HCT116 (cell line): ENCODE measurements at regions not wholly inside any gene's neighbourhood (a gene's known extent, or its start where the extent isn't known, plus 50 kb on each side); places are given as distances from the start of the nearest gene placed in this dataset.

Experiments used
- ATAC-seq: fragments of 200-7000 bp; cut with Tn5 transposase; 2 replicates; pipeline ENCODE4 v1.9.1; 2020; ENCODE audit warnings: mild to moderate bottlenecking, moderate library complexity
- BruUV-seq: library from RNA; stranded (reverse); fragments of 400-500 nt; replicated peaks from 2 replicates; lab custom pipeline; 2021; lab: Mats Ljungman, UMichigan
- CTCF ChIA-PET: fragments of 300-600 bp; sonication (Branson Sonifier 250); formaldehyde crosslinking; loops from one replicate; lab custom pipeline; 2021; ENCODE audit warnings: antibody characterized with exemption; lab: Charles Lee
- POLR2A ChIA-PET: fragments of 300-600, 350-600 bp; sonication (Branson Sonifier 250); formaldehyde crosslinking; loops from one replicate; lab custom pipeline; 2021; ENCODE audit warnings: antibody characterized with exemption; lab: Charles Lee
- RAD21 ChIA-PET, 2 experiments: fragments of 300-600 bp; sonication (Branson Sonifier 250); formaldehyde crosslinking; loops; one replicate each; lab custom pipeline; 2023; ENCODE audit warnings: low total read pairs in 2 of 2; ENCODE audit not compliant: uncharacterized antibody in 2 of 2, unreplicated experiment in 2 of 2, low non-redundant PET in 1 of 2; lab: Charles Lee
- DNase-seq: peaks from one replicate; pipeline ENCODE4 v3.0.0-alpha.2; 2010; ENCODE audit warnings: low read depth, low spot score
- H2AFZ ChIP-seq: fragments of 200-600 bp; shearing (Covaris generic), sonication (generic); 2 replicates; pipeline ENCODE4 v1.6.1; 2017; ENCODE audit warnings: low read depth, mixed run types, mixed read lengths, antibody characterized with exemption, low read length; ENCODE audit not compliant: poor library complexity, severe bottlenecking
- H3K27ac ChIP-seq: 2 replicates; pipeline ENCODE4 v1.5.1; 2012; ENCODE audit warnings: low read depth, low read length
- H3K27me3 ChIP-seq: fragments of 200-600 bp; sonication (generic); 2 replicates; pipeline ENCODE4 v1.6.1; 2016; ENCODE audit warnings: mixed run types, low read length, mixed read lengths; ENCODE audit not compliant: insufficient read depth
- H3K36me3 ChIP-seq, 2 experiments: fragments of 200-500 bp in 1 of 2; fragments of 200-600 bp in 1 of 2; sonication (Bioruptor generic) in 1 of 2; sonication (generic) in 1 of 2; 2 replicates each; pipeline versions ENCODE4 v1.5.1 to v1.6.1; 2014 to 2016; ENCODE audit warnings: low read length in 2 of 2, inconsistent platforms in 1 of 2, mixed read lengths in 1 of 2, mixed run types in 1 of 2; ENCODE audit not compliant: insufficient read depth in 2 of 2, control insufficient read depth in 1 of 2
- H3K4me1 ChIP-seq, 2 experiments: fragments of 200-600 bp in 1 of 2; sonication (generic) in 1 of 2; 2 replicates each; pipeline versions ENCODE4 v1.5.1 to v1.6.1; 2012 to 2017; ENCODE audit warnings: low read length in 2 of 2, inconsistent platforms in 1 of 2, mild to moderate bottlenecking in 1 of 2, mixed read lengths in 1 of 2, mixed run types in 1 of 2, moderate library complexity in 1 of 2; ENCODE audit not compliant: insufficient read depth in 2 of 2, control insufficient read depth in 1 of 2
- H3K4me2 ChIP-seq: fragments of 200-600 bp; sonication (generic); 2 replicates; pipeline ENCODE4 v1.6.1; 2017; ENCODE audit warnings: mixed run types, low read length, mixed read lengths
- H3K4me3 ChIP-seq, 2 experiments: fragments of 200-600 bp in 1 of 2; sonication (generic) in 1 of 2; replicated peaks in 1 of 2; 2 replicates each; pipeline ENCODE4 v1.5.1; 2011 to 2016; ENCODE audit warnings: low read length in 2 of 2, control low read depth in 1 of 2, low read depth in 1 of 2, mild to moderate bottlenecking in 1 of 2, mixed read lengths in 1 of 2, mixed run types in 1 of 2
- H3K79me2 ChIP-seq: fragments of 200-600 bp; sonication (generic); 2 replicates; pipeline ENCODE4 v1.6.1; 2017; ENCODE audit warnings: mild to moderate bottlenecking, mixed run types, low read length, moderate library complexity, mixed read lengths; ENCODE audit not compliant: insufficient read depth
- H3K9ac ChIP-seq: fragments of 200-600 bp; sonication (generic); 2 replicates; pipeline ENCODE4 v1.6.1; 2016; ENCODE audit warnings: low read length, mixed read lengths
- H3K9me2 ChIP-seq: fragments of 200-600 bp; sonication (generic), shearing (Covaris generic); 2 replicates; pipeline ENCODE4 v1.6.1; 2017; ENCODE audit warnings: mixed run types, mild to moderate bottlenecking, moderate library complexity; ENCODE audit not compliant: insufficient read depth
- H3K9me3 ChIP-seq, 2 experiments: fragments of 200-500 bp in 1 of 2; fragments of 200-600 bp in 1 of 2; sonication (Bioruptor generic) in 1 of 2; sonication (generic) in 1 of 2; 2 replicates each; pipeline ENCODE4 v1.6.1; 2014 to 2017; ENCODE audit warnings: low read length in 2 of 2, mixed read lengths in 2 of 2, inconsistent platforms in 1 of 2, low read depth in 1 of 2, mild to moderate bottlenecking in 1 of 2, mixed run types in 1 of 2, moderate library complexity in 1 of 2; ENCODE audit not compliant: control insufficient read depth in 1 of 2, insufficient read depth in 1 of 2
- H4K20me1 ChIP-seq: fragments of 200-600 bp; sonication (generic), shearing (Covaris generic); 2 replicates; pipeline ENCODE4 v1.6.1; 2017; ENCODE audit warnings: mixed run types, mild to moderate bottlenecking, moderate library complexity; ENCODE audit not compliant: insufficient read depth
- ATF3 ChIP-seq: IDR thresholded peaks from 2 replicates; pipeline ENCODE4 v1.6.1; 2012
- CBX3 ChIP-seq: IDR thresholded peaks from 2 replicates; pipeline ENCODE4 v1.6.1; 2012; ENCODE audit warnings: low read depth
- CTCF ChIP-seq, 3 experiments: fragments of 200-600 bp in 1 of 3; sonication (generic) in 1 of 3; IDR thresholded peaks in 2 of 3; conservative IDR thresholded peaks in 1 of 3; 2 replicates each; pipeline ENCODE4 v1.5.1; 2012 to 2017; ENCODE audit warnings: low read depth in 2 of 3, low read length in 2 of 3, antibody characterized with exemption in 1 of 3, borderline replicate concordance in 1 of 3, control low read depth in 1 of 3, mild to moderate bottlenecking in 1 of 3, mixed read lengths in 1 of 3, mixed run types in 1 of 3, moderate library complexity in 1 of 3; ENCODE audit not compliant: insufficient read depth in 1 of 3
- EGR1 ChIP-seq: IDR thresholded peaks from 2 replicates; pipeline ENCODE4 v1.6.1; 2012; ENCODE audit warnings: low read depth
- ELF1 ChIP-seq: IDR thresholded peaks from 2 replicates; pipeline ENCODE4 v1.6.1; 2012; ENCODE audit warnings: low read depth, borderline replicate concordance
- EZH2 ChIP-seq: fragments of 200-600 bp; sonication (generic); IDR thresholded peaks from 2 replicates; pipeline ENCODE4 v1.6.1; 2017; ENCODE audit warnings: antibody characterized with exemption, mixed run types
- MAX ChIP-seq: IDR thresholded peaks from 2 replicates; pipeline ENCODE4 v1.6.1; 2012
- POLR2A ChIP-seq: IDR thresholded peaks from 2 replicates; pipeline ENCODE4 v1.7.0; 2011; ENCODE audit warnings: borderline replicate concordance; ENCODE audit not compliant: insufficient read depth, insufficient read length; ENCODE audit errors: extremely low read depth
- POLR2AphosphoS5 ChIP-seq: IDR thresholded peaks from 2 replicates; pipeline ENCODE4 v1.6.1; 2011; ENCODE audit warnings: mild to moderate bottlenecking, low read depth, low read length, moderate library complexity
- RAD21 ChIP-seq: IDR thresholded peaks from 2 replicates; pipeline ENCODE4 v1.6.1; 2012; ENCODE audit warnings: low read depth, mild to moderate bottlenecking
- REST ChIP-seq: IDR thresholded peaks from 2 replicates; pipeline ENCODE4 v1.6.1; 2012; ENCODE audit warnings: low read depth
- SRF ChIP-seq: IDR thresholded peaks from 2 replicates; pipeline ENCODE4 v1.6.1; 2012; ENCODE audit warnings: low read depth
- TCF7L2 ChIP-seq: IDR thresholded peaks from 2 replicates; pipeline ENCODE4 v1.7.0; 2011; ENCODE audit warnings: borderline replicate concordance, inconsistent platforms; ENCODE audit not compliant: insufficient read depth, insufficient read length; ENCODE audit errors: extremely low read depth
- ZNF274 ChIP-seq: fragments of 200-500 bp; sonication (Bioruptor generic); IDR thresholded peaks from 2 replicates; pipeline ENCODE4 v1.6.1; 2014; ENCODE audit warnings: mild to moderate bottlenecking, low read depth, low read length, inconsistent platforms
- intact Hi-C: fragments of 100-400 bp; cut with micrococcal nuclease; formaldehyde crosslinking; loops from 2 replicates; pipeline ENCODE4 v1.10.0; 2022

GRCh38 chr11:8828580-8829361 is 82.2 kb upstream of the AKIP1 start:
- Histone ChIP-seq H4K20me1 (no peaks in the 10 kb centered on the region), H3K9me2 (peaks cover 3% of the 10 kb centered on the region; the same call in 1 of the 2 replicates), H2AFZ (no peak overlapping the region), H3K9ac (no peak overlapping the region), H3K4me3 (no peak overlapping the region), H3K27me3 (no peaks in the 10 kb centered on the region), H3K79me2 (no peaks in the 10 kb centered on the region), H3K27ac (no peak overlapping the region), H3K36me3 (no peaks in the 10 kb centered on the region), H3K4me2 (no peak overlapping the region), H3K9me3 (no peaks in the 10 kb centered on the region), H3K4me1 (peaks cover 6 to 19% of the 10 kb centered on the region in 2 experiments)
- DNase-seq (no peak), ATAC-seq (no peak)
- RAD21 ChIA-PET = no interaction called here
- CTCF ChIA-PET = no interaction called here
- POLR2A ChIA-PET = no interaction called here
- TF ChIP-seq CTCF (IDR thresholded peaks at IDR 0.05 in 2 of 3, conservative IDR thresholded peaks at IDR 0.05 in 1 of 3; ENCODE audit: borderline replicate concordance in 1 of 3, insufficient read depth in 1 of 3, low read depth in 2 of 3, low read length in 2 of 3) (no peak), TCF7L2 (no peak), ELF1 (no peak), MAX (no peak), POLR2A (no peak), CBX3 (no peak), SRF (no peak), EZH2 (no peak), ZNF274 (no peak), RAD21 (no peak), EGR1 (no peak), ATF3 (no peak), POLR2AphosphoS5 (no peak), REST (no peak)
- intact Hi-C loops = no loop called here
- no TSS peak for BruUV-seq
